BJ (cell line): ENCODE measurements at regions not wholly inside any gene's neighbourhood (a gene's known extent, or its start where the extent isn't known, plus 50 kb on each side); places are given as distances from the start of the nearest gene placed in this dataset.

Experiments
- CTCF ChIA-PET: fragments of 350-600 bp; formaldehyde crosslinking; extraction: SDS; loops from one replicate; lab custom pipeline; 2021; ENCODE audit warnings: antibody characterized with exemption, inconsistent platforms; lab: Yijun Ruan, JAX
- POLR2A ChIA-PET: fragments of 300-600 bp; sonication (Branson Sonifier 250); formaldehyde crosslinking; extraction: SDS; loops from one replicate; lab custom pipeline; 2021; ENCODE audit warnings: antibody characterized with exemption; lab: Charles Lee
- DNase-seq: peaks from one replicate; pipeline ENCODE4 v3.0.0-alpha.2; 2011; ENCODE audit warnings: low read depth
- H3K27me3 ChIP-seq: 2 replicates; pipeline ENCODE4 v1.6.0; 2011; ENCODE audit warnings: low read length; ENCODE audit not compliant: control insufficient read depth, insufficient read depth
- H3K36me3 ChIP-seq: 2 replicates; pipeline ENCODE4 v1.5.1; 2011; ENCODE audit warnings: low read length; ENCODE audit not compliant: control insufficient read depth, insufficient read depth
- H3K4me3 ChIP-seq: 2 replicates; pipeline ENCODE4 v1.5.1; 2011; ENCODE audit warnings: low read depth, mild to moderate bottlenecking, control low read depth, low read length
- TF ChIP-seq, protein P1 (sequence below): IDR thresholded peaks from 2 replicates; pipeline ENCODE4 v1.5.1; 2011; ENCODE audit warnings: low read depth, mild to moderate bottlenecking, control low read depth, inconsistent platforms, low read length, moderate library complexity; ENCODE audit not compliant: insufficient read depth

DNA sequence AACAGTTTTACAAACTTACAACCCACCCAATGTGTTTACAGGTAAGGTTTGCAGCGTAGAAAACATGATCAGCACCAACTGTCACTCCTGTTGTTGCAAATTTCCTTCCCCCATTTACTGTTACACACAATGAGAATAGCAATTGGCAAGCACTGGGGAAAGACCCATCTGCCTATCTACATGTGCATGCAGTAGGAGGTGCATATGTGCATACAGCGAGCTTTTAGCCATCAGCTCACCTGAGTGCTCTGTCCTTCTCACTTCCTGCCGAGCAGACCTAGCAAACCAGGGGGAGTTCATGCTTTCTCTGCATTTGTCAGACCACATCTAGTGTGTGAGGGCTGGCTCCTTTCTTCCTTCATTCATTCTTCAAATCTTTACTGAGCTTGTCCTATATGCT lies 49.9 kb upstream of the ARL4C start:
- ChIA-PET POLR2A (no interaction called here), CTCF (interaction anchor here (1.6 to 7.2 kb wide), 5 partner anchors 261 to 574 kb away, joined by 4 to 93 read pairs (median 5); no protein-coding TSS in a partner anchor)
- DNase-seq = no peak
- TF ChIP-seq, protein P1, sequence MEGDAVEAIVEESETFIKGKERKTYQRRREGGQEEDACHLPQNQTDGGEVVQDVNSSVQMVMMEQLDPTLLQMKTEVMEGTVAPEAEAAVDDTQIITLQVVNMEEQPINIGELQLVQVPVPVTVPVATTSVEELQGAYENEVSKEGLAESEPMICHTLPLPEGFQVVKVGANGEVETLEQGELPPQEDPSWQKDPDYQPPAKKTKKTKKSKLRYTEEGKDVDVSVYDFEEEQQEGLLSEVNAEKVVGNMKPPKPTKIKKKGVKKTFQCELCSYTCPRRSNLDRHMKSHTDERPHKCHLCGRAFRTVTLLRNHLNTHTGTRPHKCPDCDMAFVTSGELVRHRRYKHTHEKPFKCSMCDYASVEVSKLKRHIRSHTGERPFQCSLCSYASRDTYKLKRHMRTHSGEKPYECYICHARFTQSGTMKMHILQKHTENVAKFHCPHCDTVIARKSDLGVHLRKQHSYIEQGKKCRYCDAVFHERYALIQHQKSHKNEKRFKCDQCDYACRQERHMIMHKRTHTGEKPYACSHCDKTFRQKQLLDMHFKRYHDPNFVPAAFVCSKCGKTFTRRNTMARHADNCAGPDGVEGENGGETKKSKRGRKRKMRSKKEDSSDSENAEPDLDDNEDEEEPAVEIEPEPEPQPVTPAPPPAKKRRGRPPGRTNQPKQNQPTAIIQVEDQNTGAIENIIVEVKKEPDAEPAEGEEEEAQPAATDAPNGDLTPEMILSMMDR = no peak
- Histone ChIP-seq H3K27me3 (no peaks in the 10 kb centered on the region), H3K36me3 (no peaks in the 10 kb centered on the region), H3K4me3 (no peak overlapping the region)
